ENCODE measurements at regions not wholly inside any gene's neighbourhood (a gene's known extent, or its start where the extent isn't known, plus 50 kb on each side); places are given as distances from the start of the nearest gene placed in this dataset.

GRCh38 chr4:164177753-164178152 lies 576.2 kb upstream of the SMIM31 start:
- Mint-ChIP-seq H3K9me3 (no peaks in the 10 kb centered on the region), H3K4me1 (ENCODE audit: unreplicated experiment) (no peaks in the 10 kb centered on the region), H3K27me3 (no peaks in the 10 kb centered on the region), H3K36me3 (no peaks in the 10 kb centered on the region), H3K4me3 (no peak overlapping the region), H3K27ac (no peak overlapping the region)
- no peak for TF ChIP-seq CTCF (conservative IDR thresholded peaks at IDR 0.05)
- DNase-seq (ENCODE audit: extremely low spot score, unreplicated experiment) = no peak

GRCh38 chr4:164188236-164188635 lies 565.7 kb upstream of the SMIM31 start:
- no peak overlapping the region for H3K4me3 Mint-ChIP-seq
- no peaks in the 10 kb centered on the region for H3K9me3 Mint-ChIP-seq
- no peak for DNase-seq (ENCODE audit: extremely low spot score, unreplicated experiment)
- peaks cover under 1% of the 10 kb centered on the region for H3K27me3 Mint-ChIP-seq
- no peaks in the 10 kb centered on the region for H3K4me1 Mint-ChIP-seq (ENCODE audit: unreplicated experiment)
- H3K36me3 Mint-ChIP-seq = no peaks in the 10 kb centered on the region
- H3K27ac Mint-ChIP-seq = no peak overlapping the region
- no peak for TF ChIP-seq CTCF (conservative IDR thresholded peaks at IDR 0.05)

GRCh38 chr4:164192844-164193243 lies 561.1 kb upstream of the SMIM31 start:
- H3K4me1 Mint-ChIP-seq (ENCODE audit: unreplicated experiment) = no peaks in the 10 kb centered on the region
- no peaks in the 10 kb centered on the region for H3K27me3 Mint-ChIP-seq
- no peak overlapping the region for H3K4me3 Mint-ChIP-seq
- no peak overlapping the region for H3K27ac Mint-ChIP-seq
- TF ChIP-seq CTCF (conservative IDR thresholded peaks at IDR 0.05) = no peak
- no peak for DNase-seq (ENCODE audit: extremely low spot score, unreplicated experiment)
- H3K36me3 Mint-ChIP-seq = no peaks in the 10 kb centered on the region
- no peaks in the 10 kb centered on the region for H3K9me3 Mint-ChIP-seq

GRCh38 chr4:164193676-164194075 lies 560.3 kb upstream of the SMIM31 start:
- DNase-seq (ENCODE audit: extremely low spot score, unreplicated experiment) = no peak
- H3K9me3 Mint-ChIP-seq = no peaks in the 10 kb centered on the region
- no peaks in the 10 kb centered on the region for H3K4me1 Mint-ChIP-seq (ENCODE audit: unreplicated experiment)
- H3K27ac Mint-ChIP-seq = no peak overlapping the region
- no peak for TF ChIP-seq CTCF (conservative IDR thresholded peaks at IDR 0.05)
- H3K27me3 Mint-ChIP-seq = no peaks in the 10 kb centered on the region
- no peaks in the 10 kb centered on the region for H3K36me3 Mint-ChIP-seq
- H3K4me3 Mint-ChIP-seq = no peak overlapping the region

- Mint-ChIP-seq H3K27ac (no peak overlapping the region), H3K36me3 (no peaks in the 10 kb centered on the region), H3K9me3 (no peaks in the 10 kb centered on the region), H3K27me3 (no peaks in the 10 kb centered on the region), H3K4me1 (ENCODE audit: unreplicated experiment) (no peaks in the 10 kb centered on the region), H3K4me3 (no peak overlapping the region)
- DNase-seq (ENCODE audit: extremely low spot score, unreplicated experiment) = no peak
- TF ChIP-seq CTCF (conservative IDR thresholded peaks at IDR 0.05) = no peak
These were observed 556.4 kb upstream of the SMIM31 start for GRCh38 chr4:164197556-164197955.

- no peak for TF ChIP-seq CTCF (conservative IDR thresholded peaks at IDR 0.05)
- Mint-ChIP-seq H3K27me3 (peaks cover 3% of the 10 kb centered on the region), H3K4me1 (ENCODE audit: unreplicated experiment) (no peaks in the 10 kb centered on the region), H3K9me3 (no peaks in the 10 kb centered on the region), H3K4me3 (no peak overlapping the region), H3K27ac (no peak overlapping the region), H3K36me3 (no peaks in the 10 kb centered on the region)
- no peak for DNase-seq (ENCODE audit: extremely low spot score, unreplicated experiment)
These were observed 550.5 kb upstream of the SMIM31 start for GRCh38 chr4:164203476-164203875.

Data from type B pancreatic cell (in vitro differentiated cells).